ENCODE measurements at regions not wholly inside any gene's neighbourhood (a gene's known extent, or its start where the extent isn't known, plus 50 kb on each side); places are given as distances from the start of the nearest gene placed in this dataset.
A peak's percentile ranks its signal among the peaks of the same experiment; 100 is the strongest.
"Not testable (repeated sequence)": the region's sequence is repeated elsewhere in the genome, so short reads cannot be mapped to it uniquely, and the experiment has no call there.

DNA sequence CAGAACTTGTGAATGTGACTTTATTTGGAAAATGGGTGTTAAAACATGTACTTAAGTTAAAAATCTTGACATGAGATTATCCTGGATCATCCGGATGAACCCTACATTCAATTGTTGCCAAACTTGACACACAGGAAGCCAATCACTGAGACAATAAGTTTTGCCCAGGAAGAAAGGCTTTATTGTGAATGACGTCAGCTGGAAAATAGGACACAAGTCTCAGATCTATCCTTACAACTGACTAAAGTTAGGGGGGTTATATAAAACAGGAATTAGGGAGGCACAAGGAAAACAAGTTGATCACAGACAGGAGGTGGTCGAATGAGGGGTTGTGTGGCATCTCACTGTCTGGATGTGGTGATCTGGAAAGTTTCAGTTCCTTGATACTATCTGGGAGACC, 126.9 kb downstream of the TTC8 start:
- H3K27ac ChIP-seq (ENCODE audit: low read length), result no peak overlapping the region
- no peaks in the 10 kb centered on the region for H3K27me3 ChIP-seq (ENCODE audit: control insufficient read depth, insufficient read depth, low read length)
- no peak overlapping the region for H3K4me3 ChIP-seq (ENCODE audit: low read length)
- no peaks in the 10 kb centered on the region for H3K36me3 ChIP-seq (ENCODE audit: control insufficient read depth, insufficient read depth, low read length)
- DNase-seq, result no peak
- no peaks in the 10 kb centered on the region for H3K9me3 ChIP-seq (ENCODE audit: control insufficient read depth, low read depth, low read length)
- no peaks in the 10 kb centered on the region for H3K4me1 ChIP-seq (ENCODE audit: control insufficient read depth, insufficient read depth, low read length)
- WGBS (ENCODE audit: insufficient coverage, low lambda C conversion rate), result 93% methylated on average over 2 of the region's 3 CpGs

DNA sequence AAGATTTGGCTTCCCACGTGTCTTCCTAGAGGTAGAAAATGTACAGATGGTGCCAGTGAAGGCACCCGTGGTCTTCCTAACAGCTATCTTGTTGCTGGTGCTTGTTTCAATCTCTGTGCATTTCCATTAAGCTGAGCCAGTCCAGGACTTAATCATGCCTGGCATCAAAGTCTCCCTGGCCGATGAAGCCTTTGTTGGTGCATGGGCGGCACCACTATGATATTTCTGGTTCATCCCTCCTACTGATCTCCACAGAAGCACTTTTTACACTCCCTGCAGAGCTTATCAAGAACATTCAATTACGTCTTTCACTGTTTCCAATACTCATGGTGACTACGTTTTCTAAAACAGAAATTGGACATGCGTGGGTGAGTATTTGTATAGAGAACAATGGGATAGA, 128.4 kb downstream of the TTC8 start:
- no peaks in the 10 kb centered on the region for H3K4me1 ChIP-seq (ENCODE audit: control insufficient read depth, insufficient read depth, low read length)
- no peaks in the 10 kb centered on the region for H3K9me3 ChIP-seq (ENCODE audit: control insufficient read depth, low read depth, low read length)
- no peaks in the 10 kb centered on the region for H3K36me3 ChIP-seq (ENCODE audit: control insufficient read depth, insufficient read depth, low read length)
- WGBS (ENCODE audit: insufficient coverage, low lambda C conversion rate), result 100% methylated on average over 2 of the region's 7 CpGs
- H3K4me3 ChIP-seq (ENCODE audit: low read length), result no peak overlapping the region
- no peaks in the 10 kb centered on the region for H3K27me3 ChIP-seq (ENCODE audit: control insufficient read depth, insufficient read depth, low read length)
- DNase-seq, result no peak
- H3K27ac ChIP-seq (ENCODE audit: low read length), result no peak overlapping the region

DNA sequence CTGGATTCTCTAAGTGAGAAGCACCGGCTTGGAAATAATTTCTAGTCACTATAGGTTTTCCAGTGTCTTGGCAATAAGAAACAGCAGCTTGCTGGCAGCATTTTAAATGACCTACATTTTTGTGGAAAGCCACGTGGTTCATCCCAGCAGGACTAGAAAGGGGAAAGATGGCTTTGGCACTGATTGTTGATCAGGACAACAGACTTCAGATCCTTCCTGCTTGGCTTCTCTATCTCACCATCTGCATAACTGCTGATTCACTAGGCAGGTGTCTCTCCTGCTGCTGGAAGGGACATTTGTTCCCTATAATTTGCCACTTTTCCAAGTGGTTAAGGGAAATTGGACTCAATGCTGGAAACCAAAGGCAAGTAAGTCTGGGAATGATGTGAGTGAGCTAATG, 131.0 kb downstream of the TTC8 start:
- no peaks in the 10 kb centered on the region for H3K9me3 ChIP-seq (ENCODE audit: control insufficient read depth, low read depth, low read length)
- WGBS (ENCODE audit: insufficient coverage, low lambda C conversion rate), result 83% methylated on average over 1 of the region's 2 CpGs
- no peaks in the 10 kb centered on the region for H3K4me1 ChIP-seq (ENCODE audit: control insufficient read depth, insufficient read depth, low read length)
- DNase-seq, result no peak
- H3K4me3 ChIP-seq (ENCODE audit: low read length), result no peak overlapping the region
- H3K27ac ChIP-seq (ENCODE audit: low read length), result no peak overlapping the region
- H3K27me3 ChIP-seq (ENCODE audit: control insufficient read depth, insufficient read depth, low read length), result no peaks in the 10 kb centered on the region
- no peaks in the 10 kb centered on the region for H3K36me3 ChIP-seq (ENCODE audit: control insufficient read depth, insufficient read depth, low read length)

DNA sequence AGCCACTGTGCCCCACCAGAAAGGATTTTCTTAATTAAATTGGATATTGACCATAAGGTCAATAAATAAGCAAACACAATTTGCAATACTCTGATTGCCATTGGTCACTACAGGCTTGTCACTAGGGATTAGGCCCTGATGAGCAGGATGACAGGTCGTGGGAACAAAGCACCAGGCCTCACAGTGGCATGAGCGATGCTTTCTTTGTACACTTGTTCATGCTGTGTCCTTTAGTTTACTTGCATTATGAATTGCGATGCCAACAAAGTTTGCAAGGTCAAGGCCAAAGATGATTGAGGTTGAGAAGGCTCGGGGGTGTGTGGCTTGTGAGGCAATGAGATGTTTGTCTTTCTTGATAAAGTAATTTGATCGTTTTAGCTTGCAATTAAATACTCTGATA, 136.0 kb downstream of the TTC8 start:
- no peak overlapping the region for H3K4me3 ChIP-seq (ENCODE audit: low read length)
- no peak for DNase-seq
- WGBS (ENCODE audit: insufficient coverage, low lambda C conversion rate), result 0% methylated on average over 1 of the region's 5 CpGs
- no peaks in the 10 kb centered on the region for H3K9me3 ChIP-seq (ENCODE audit: control insufficient read depth, low read depth, low read length)
- no peaks in the 10 kb centered on the region for H3K36me3 ChIP-seq (ENCODE audit: control insufficient read depth, insufficient read depth, low read length)
- H3K4me1 ChIP-seq (ENCODE audit: control insufficient read depth, insufficient read depth, low read length), result peaks cover 3% of the 10 kb centered on the region
- H3K27ac ChIP-seq (ENCODE audit: low read length), result no peak overlapping the region
- no peaks in the 10 kb centered on the region for H3K27me3 ChIP-seq (ENCODE audit: control insufficient read depth, insufficient read depth, low read length)

DNA sequence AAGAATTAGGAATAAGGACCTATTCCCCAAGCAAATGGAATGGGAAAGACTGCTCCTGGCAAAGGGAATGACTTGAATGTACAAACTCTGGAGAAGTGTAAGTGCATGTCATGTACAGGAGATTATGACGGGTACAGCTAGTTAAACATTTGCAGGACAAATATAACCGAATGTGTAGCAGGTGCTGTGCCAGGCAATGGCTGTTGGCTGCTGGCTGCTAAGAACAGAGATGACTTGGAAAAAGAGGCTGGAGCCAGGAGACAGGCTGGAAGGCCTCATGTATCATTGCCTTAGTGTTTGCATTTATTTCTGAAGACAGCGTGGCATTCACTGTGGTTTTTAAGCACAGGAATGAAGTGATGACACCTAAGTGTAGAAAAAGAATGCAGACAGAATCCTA, 136.8 kb downstream of the TTC8 start:
- H3K4me1 ChIP-seq (ENCODE audit: control insufficient read depth, insufficient read depth, low read length), result peaks cover 3% of the 10 kb centered on the region
- H3K27me3 ChIP-seq (ENCODE audit: control insufficient read depth, insufficient read depth, low read length), result no peaks in the 10 kb centered on the region
- no peak overlapping the region for H3K4me3 ChIP-seq (ENCODE audit: low read length)
- no peak for DNase-seq
- 20% methylated on average over 1 of the region's 3 CpGs for WGBS (ENCODE audit: insufficient coverage, low lambda C conversion rate)
- no peak overlapping the region for H3K27ac ChIP-seq (ENCODE audit: low read length)
- no peaks in the 10 kb centered on the region for H3K36me3 ChIP-seq (ENCODE audit: control insufficient read depth, insufficient read depth, low read length)
- no peaks in the 10 kb centered on the region for H3K9me3 ChIP-seq (ENCODE audit: control insufficient read depth, low read depth, low read length)

DNA sequence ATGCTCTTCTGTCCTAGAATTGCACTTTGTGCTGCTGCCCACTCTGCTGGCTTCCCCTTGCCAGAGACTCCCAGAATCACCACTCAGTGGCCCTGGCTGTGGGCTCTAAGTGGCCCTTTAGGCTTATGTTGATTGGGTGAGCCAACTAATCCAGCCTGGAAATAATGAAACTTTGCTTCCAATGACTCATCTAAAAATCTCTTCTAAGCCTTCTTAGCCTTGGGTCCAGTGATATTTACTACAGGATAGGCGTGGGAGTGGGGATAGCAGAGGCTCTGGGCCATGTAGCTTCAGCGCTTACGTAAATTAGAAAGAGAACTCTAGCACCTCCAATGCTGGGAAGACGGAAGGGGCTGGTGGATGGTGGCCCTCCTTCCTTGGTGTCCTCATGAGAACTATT, 137.9 kb downstream of the TTC8 start:
- H3K27me3 ChIP-seq (ENCODE audit: control insufficient read depth, insufficient read depth, low read length), result no peaks in the 10 kb centered on the region
- H3K4me3 ChIP-seq (ENCODE audit: low read length), result no peak overlapping the region
- H3K9me3 ChIP-seq (ENCODE audit: control insufficient read depth, low read depth, low read length), result no peaks in the 10 kb centered on the region
- no peak for DNase-seq
- peaks cover 3% of the 10 kb centered on the region for H3K4me1 ChIP-seq (ENCODE audit: control insufficient read depth, insufficient read depth, low read length)
- no peak overlapping the region for H3K27ac ChIP-seq (ENCODE audit: low read length)
- WGBS (ENCODE audit: insufficient coverage, low lambda C conversion rate), result 80% methylated on average over 1 of the region's 4 CpGs
- no peaks in the 10 kb centered on the region for H3K36me3 ChIP-seq (ENCODE audit: control insufficient read depth, insufficient read depth, low read length)

DNA sequence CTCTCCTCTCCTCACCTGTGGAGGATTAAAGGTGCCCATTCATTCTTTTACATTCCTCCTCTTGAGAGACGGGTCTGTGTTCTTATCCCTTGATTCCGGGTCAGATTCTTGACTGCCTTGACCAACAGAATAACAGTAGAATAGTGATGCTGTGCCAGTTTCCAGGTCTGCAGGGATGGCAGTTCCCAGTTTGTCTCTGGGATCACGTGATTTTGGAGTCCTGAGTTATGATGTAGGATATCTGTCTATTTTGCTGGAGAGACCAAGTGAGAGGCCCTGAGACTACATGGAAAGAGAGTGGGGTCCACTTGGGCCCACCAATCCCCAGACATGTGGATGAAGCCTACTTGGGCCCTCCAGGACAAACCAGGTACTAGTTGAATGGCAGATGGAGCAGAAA, 142.8 kb downstream of the TTC8 start:
- no CpG with 5 or more reads among the region's 3 CpGs for WGBS (ENCODE audit: insufficient coverage, low lambda C conversion rate)
- Histone ChIP-seq H3K27me3 (ENCODE audit: control insufficient read depth, insufficient read depth, low read length) (no peaks in the 10 kb centered on the region), H3K9me3 (ENCODE audit: control insufficient read depth, low read depth, low read length) (no peaks in the 10 kb centered on the region), H3K4me1 (ENCODE audit: control insufficient read depth, insufficient read depth, low read length) (no peaks in the 10 kb centered on the region), H3K4me3 (ENCODE audit: low read length) (no peak overlapping the region), H3K36me3 (ENCODE audit: control insufficient read depth, insufficient read depth, low read length) (no peaks in the 10 kb centered on the region), H3K27ac (ENCODE audit: low read length) (no peak overlapping the region)
- DNase-seq, result no peak

DNA sequence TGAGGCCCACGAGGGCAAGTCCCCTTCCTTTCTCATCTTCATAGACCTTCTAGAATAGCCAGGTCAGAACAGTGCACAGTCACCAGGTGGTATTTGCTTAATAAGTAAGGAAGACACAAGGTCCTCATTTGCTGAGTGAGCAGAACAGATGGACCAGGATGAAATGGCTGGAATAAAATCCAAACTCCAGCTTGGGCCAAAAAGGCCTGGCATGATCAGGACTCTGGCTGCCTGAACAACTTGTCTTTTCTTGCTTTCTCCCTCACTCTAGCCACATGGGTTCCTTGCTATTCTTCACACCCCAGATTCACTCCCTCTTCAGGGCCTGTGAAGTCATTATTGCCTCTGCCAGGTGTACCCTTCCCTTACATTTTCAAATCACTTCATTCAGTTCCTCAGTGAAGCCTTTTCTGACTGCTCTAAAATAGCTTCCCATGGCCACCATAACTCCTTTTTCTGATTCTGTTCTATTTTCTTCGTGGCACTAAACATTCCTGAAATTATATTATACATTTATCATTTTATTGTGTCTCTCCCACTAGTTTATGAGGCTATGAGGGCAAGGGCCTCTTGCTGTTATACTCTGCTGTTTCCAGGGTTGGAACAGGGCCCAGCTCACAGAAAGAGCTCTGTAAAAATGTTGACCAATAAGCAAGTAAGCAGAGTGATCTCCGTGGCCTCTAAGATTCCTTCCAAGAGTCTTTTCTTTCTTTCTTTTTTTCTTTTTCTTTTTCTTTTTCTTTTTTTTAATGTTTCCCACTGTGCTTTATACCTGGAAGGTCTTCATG, 150.8 kb downstream of the TTC8 start:
- 40% methylated on average over 2 of the region's 3 CpGs for WGBS (ENCODE audit: insufficient coverage, low lambda C conversion rate)
- no peaks in the 10 kb centered on the region for H3K36me3 ChIP-seq (ENCODE audit: control insufficient read depth, insufficient read depth, low read length)
- peaks cover 5% of the 10 kb centered on the region for H3K27me3 ChIP-seq (ENCODE audit: control insufficient read depth, insufficient read depth, low read length)
- no peak overlapping the region for H3K27ac ChIP-seq (ENCODE audit: low read length)
- peaks cover 13% of the 10 kb centered on the region for H3K4me1 ChIP-seq (ENCODE audit: control insufficient read depth, insufficient read depth, low read length)
- H3K4me3 ChIP-seq (ENCODE audit: low read length), result no peak overlapping the region
- peak; percentile 21 to 68 for DNase-seq
- H3K9me3 ChIP-seq (ENCODE audit: control insufficient read depth, low read depth, low read length), result no peaks in the 10 kb centered on the region

DNA sequence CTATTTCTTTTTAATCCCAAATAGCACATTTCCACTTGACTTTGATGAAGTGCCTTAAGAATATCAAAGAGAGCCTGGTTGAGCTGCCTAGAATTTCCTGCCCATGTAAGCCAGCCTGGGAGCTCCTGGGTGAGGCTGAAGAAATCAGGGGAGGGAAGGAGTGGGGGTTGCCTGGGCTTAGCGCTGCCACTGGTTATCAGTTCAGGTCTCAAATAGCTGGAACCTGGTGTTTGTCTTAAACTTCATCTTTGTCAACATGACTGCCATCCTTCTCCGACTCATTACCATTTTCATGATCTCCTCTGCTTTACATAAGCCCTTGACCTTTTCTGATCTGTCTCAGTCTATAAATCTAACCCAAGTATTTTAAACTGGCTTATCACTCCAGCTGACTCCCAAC, 151.5 kb downstream of the TTC8 start:
- WGBS (ENCODE audit: insufficient coverage, low lambda C conversion rate), result no CpG with 5 or more reads among the region's 2 CpGs
- no peaks in the 10 kb centered on the region for H3K9me3 ChIP-seq (ENCODE audit: control insufficient read depth, low read depth, low read length)
- peaks cover 5% of the 10 kb centered on the region for H3K27me3 ChIP-seq (ENCODE audit: control insufficient read depth, insufficient read depth, low read length)
- H3K36me3 ChIP-seq (ENCODE audit: control insufficient read depth, insufficient read depth, low read length), result no peaks in the 10 kb centered on the region
- no peak for DNase-seq
- H3K4me1 ChIP-seq (ENCODE audit: control insufficient read depth, insufficient read depth, low read length), result peaks cover 13% of the 10 kb centered on the region
- no peak overlapping the region for H3K4me3 ChIP-seq (ENCODE audit: low read length)
- H3K27ac ChIP-seq (ENCODE audit: low read length), result no peak overlapping the region

DNA sequence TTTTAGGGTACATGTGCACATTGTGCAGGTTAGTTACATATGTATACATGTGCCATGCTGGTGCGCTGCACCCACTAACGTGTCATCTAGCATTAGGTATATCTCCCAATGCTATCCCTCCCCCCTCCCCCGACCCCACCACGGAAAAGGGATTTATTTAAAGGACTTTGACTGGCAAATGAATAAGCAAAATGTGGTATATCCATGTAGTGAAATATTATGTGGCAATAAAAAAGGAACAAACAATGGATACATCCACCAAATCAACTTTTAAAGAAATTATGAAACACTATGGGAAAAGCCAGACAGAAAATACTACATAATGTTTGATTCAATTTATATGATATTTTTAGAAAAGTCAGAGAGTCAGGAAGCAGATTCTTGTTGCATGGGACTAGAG, 156.5 kb downstream of the TTC8 start:
- not testable (repeated sequence) for H3K4me1 ChIP-seq (ENCODE audit: control insufficient read depth, insufficient read depth, low read length); H3K4me3 ChIP-seq (ENCODE audit: low read length); DNase-seq; H3K27ac ChIP-seq (ENCODE audit: low read length); H3K9me3 ChIP-seq (ENCODE audit: control insufficient read depth, low read depth, low read length); H3K36me3 ChIP-seq (ENCODE audit: control insufficient read depth, insufficient read depth, low read length)
- no CpG with 5 or more reads among the region's 4 CpGs for WGBS (ENCODE audit: insufficient coverage, low lambda C conversion rate)
- H3K27me3 ChIP-seq (ENCODE audit: control insufficient read depth, insufficient read depth, low read length), result peaks cover 11% of the 10 kb centered on the region

DNA sequence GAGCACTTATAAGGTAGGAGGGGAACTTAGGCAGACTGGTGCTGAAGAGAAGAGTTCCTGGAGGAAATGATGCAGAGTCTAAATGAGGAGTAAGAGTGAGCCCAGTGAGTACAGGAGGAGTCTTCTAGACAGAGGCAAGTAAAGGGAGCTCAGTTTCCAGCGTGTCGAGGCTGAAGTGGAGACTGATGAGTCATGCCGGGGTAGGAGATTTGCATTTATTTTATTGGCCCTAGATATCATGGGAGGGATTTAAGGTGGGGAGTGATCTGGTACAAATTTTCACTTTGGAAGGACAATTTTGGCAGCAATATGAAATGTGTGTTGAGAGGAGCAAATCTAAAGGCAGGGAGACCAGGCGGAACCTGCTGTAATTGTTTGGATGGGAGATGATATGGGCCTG, 157.5 kb downstream of the TTC8 start:
- Histone ChIP-seq H3K4me3 (ENCODE audit: low read length) (no peak overlapping the region), H3K9me3 (ENCODE audit: control insufficient read depth, low read depth, low read length) (no peaks in the 10 kb centered on the region), H3K27ac (ENCODE audit: low read length) (no peak overlapping the region), H3K36me3 (ENCODE audit: control insufficient read depth, insufficient read depth, low read length) (no peaks in the 10 kb centered on the region), H3K4me1 (ENCODE audit: control insufficient read depth, insufficient read depth, low read length) (no peaks in the 10 kb centered on the region), H3K27me3 (ENCODE audit: control insufficient read depth, insufficient read depth, low read length) (peaks cover 11% of the 10 kb centered on the region)
- WGBS (ENCODE audit: insufficient coverage, low lambda C conversion rate), result 100% methylated on average over 1 of the region's 4 CpGs
- DNase-seq, result no peak
